HG02970 (cell line): ENCODE measurements at regions not wholly inside any gene's neighbourhood (a gene's known extent, or its start where the extent isn't known, plus 50 kb on each side); places are given as distances from the start of the nearest gene placed in this dataset.

ENCODE experiments used
- ATAC-seq: cut with Tn5 transposase; IDR thresholded peaks from one replicate; pipeline ENCODE4 v1.9.1; 2021; ENCODE audit warnings: mild to moderate bottlenecking, moderate library complexity, moderate number of reproducible peaks; ENCODE audit not compliant: unreplicated experiment, low FRiP score

DNA sequence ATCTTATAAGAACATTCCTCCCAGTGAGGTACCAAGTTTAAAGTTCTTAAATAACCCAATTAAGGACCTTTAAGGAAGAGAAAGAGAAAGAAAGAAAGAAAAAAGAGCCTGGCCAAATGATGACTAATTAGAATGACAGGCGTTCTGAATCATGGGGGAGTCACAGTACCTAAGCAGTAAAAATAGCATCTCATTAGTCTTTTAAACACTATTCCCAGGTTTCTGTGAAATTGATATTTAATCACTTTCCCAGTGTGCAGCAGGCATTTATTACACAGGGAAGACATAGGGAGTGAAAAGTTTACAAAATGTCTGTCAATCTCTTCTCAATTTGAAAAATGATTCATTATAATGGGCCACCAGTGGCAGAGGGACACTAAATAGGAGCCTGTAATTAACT is 251.4 kb upstream of the MANEA start:
- no peak for ATAC-seq

DNA sequence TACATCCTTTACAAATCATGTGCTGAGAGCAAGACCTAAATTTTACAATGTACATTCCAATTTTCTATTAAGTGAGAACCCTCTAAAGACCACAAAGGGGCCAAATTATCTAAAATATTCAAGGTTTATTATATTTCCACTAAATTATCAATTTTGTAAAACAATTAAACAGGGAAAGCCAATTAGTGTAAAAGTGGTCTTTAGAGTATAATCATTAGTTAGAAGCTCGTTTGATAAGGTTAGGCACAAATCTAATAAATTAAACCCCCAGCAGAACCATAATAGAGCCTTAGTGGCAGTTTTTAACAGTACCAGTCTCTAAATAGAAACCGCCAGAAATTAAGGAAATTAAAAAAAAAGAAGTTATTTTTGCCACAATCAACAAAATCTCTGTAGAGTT is 249.1 kb upstream of the MANEA start:
- no peak for ATAC-seq

DNA sequence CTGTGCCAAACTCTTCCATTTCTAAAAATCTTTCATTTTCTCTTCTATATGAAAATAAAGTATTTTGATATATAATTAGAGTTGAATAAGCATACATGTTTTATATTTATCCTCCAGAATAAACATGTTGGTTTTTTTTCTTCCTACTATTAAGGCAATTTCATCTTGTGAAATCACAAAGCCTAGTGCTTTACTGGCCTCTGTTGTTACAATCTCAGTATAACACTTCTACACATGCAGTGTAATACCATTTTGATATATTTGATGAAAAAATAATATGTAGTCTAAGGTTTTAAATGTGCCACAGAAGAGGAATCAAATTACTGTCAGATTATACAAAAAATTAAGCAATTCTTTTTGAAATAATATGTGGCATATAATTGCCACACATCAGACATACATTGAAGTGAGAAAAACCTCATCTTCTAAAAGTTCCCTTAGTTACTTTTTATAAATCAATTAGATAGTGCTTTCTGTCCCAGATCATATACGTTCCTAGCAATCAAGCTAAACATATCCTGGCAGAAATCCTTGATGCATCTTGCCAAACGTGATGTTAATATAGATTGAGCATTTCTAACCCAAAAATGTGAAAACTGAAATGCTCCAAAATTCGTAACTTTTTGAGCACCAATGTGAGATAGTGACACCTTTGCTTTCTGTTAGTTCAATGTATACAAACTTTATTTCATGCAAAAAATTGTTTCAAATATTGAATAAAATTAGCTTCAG is 225.1 kb upstream of the MANEA start:
- no peak for ATAC-seq

DNA sequence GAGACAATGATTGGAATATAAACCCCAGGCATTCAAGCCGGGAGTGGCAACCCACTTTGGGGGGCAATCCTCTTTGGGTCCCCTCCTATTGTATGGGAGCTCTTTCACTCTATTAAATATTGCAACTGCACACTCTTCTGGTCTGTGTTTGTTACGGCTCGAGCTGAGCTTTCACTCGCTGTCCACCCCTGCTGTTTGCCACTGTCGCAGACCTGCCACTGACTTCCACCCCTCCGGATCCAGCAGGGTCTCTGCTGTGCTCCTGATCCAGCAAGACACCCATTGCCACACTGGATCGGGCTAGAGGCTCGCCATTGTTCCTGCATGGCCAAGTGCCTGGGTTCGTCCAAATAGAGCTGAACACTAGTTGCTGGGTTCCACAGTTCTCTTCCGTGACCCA is 222.8 kb upstream of the MANEA start:
- no peak for ATAC-seq

DNA sequence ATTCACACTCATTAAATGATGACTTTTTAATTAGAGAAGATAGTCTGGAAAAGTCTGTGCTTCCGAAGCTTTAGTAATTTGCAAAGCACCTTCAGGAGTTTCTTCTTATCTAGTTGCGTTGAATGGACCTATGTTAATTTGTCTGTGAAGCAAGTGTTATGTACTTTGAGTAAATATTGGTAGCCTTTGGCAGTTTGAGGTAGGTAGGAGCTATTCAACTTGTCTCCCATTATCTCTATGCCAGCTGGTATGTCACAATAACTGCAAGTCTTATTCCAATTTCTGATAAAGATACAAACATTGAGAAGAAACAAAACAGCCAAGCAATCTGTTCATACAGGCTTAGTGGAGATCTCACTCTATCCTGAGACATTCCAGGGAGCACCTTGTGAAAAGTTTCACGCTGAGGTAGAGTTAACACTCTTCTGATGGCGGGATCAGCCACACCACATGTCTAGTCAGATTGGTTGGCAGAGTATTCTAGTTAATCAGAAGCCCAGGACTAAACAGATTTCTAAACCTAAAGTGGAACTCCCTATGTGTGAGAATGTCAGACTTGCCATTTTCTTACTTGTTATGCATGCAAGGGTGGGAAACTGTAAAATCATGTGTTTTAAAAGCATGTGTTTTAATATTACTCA is 219.8 kb upstream of the MANEA start:
- no peak for ATAC-seq

DNA sequence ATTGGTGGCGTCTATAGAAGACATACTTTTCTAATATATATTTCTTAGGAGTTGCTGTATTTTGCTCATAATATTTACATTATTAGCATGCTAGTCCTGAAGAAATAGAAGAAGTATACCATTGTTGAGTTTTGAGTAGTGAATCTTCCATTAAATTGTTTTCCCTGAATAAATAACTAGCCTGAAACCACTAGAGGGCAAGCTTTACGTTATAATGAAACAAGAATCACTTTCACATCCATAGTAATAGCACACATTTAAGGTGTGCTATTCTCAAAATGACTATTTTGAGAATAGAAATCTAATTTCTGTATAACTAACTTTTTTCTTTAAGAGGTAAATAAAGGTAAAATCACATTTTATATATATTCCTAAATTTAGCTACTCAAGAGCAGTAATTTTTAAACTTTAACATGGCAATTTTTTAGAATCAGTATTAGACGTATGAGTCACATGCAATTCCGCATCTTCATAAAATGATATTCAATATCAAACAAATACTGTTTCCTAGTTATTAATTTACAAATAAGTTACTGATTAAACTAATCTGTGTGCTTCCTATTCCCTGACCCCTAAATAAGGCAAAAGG is 213.2 kb upstream of the MANEA start:
- peak; percentile 92 for ATAC-seq

DNA sequence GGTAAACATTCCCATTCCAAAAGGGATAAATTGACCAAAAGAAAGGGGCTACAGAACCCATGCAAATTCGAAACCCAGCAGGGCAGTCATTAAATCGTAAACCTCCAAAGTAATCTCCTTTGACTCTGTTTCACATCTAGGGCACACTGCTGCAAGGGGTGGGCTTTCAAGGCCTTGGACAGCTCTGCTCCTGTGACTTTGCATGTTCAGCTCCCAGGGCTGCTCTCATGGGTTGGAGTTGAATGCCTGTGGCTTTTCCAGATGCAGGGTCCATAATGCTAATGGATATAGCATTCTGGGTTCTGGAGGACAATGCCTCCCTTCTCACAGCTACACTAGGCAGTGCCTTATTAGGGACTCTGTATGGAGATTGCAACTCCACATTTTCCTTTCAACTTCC is 211.9 kb upstream of the MANEA start:
- no peak for ATAC-seq

DNA sequence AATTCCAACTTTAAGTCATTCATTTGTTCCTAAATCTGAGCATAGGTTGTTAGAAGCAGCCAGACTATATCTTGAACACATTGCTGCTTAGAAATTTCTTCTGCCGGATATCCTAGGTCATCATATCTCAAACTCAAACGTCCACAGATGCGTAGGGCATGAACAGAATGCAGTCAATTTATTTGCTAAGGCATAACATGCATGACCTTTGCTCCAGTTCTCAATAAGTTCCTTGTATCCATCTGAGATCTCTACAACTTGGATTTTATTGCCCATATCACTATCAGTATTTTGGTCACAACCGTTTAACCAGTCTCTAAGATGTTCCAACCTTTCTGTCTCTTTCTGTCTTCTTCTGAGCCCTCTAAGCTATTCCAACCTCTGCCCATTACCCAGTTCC is 210.9 kb upstream of the MANEA start:
- ATAC-seq, result no peak

DNA sequence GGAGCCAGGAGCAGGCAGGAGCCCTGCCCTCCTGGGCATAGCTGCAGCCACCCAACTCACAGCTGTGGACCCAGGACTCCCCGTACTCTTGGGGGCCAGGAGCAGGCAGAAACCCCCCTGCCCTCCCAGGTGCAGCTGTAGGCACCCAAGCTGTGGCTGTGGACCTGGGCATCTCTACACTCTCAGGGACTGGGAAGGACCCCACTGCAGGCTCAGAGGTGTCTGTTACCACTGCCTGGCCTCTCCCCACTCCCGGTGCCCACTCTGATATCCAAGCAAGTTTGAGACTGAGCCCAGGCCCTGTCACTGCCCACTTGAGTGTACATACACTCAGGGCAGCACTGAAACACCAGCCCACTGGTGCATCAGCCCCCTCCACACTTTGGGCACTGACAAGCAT is 193.5 kb upstream of the MANEA start:
- no peak for ATAC-seq

DNA sequence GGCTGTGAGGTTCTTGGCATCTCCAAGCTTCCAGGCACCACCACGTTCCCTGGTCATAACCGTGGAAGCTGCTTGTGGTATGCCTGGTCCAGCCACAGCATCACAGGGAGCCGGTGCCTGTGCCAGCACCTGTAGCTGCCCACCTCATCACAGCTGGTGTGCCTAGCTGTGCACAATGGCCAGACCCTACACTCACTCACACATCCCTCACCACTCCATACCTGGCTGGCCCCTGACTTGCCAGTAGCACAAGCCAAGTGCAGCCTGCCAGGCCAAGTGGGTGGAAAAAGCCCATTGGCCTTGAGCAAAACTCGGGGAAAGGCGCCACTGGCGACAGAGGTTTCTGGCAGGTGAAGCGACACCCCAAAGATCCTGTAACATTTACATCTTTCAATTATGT is 192.3 kb upstream of the MANEA start:
- ATAC-seq, result no peak

DNA sequence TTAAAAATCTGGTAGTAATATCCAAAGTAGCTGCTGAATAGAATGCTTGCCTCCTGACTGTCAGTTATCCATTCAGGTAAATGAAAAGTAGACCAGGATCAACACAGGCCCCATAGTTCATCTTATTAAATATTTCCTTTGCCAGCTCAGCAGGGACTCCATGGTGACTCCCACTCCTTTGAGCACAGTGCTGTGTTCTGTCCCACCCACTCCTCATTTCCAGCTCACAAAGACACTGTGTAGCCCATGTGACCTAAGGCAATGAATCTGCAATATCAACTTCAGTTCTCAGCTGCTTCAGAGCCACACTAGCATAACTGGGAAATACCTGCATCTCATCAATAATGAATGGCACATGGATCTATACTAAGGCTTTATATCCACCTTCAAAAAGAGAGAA is 189.5 kb upstream of the MANEA start:
- ATAC-seq, result no peak

DNA sequence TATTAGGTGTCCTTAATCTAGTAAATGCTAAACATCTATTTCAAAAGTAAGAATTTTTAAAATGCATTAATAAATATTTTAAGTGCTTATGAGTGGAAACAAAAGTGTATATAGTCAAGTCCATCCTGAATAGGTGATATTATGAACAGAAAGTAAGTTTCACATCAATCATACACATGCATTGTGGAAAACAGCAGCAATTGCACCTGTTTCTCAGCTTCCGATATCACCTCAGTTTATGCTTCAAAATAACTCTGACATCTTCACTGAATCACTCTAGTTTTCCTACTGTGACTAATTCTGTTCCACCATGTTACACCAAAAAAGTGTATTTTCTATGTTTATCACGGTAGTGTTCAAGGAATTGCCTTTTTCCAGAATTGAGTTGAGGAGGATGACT is 172.6 kb upstream of the MANEA start:
- no peak for ATAC-seq

DNA sequence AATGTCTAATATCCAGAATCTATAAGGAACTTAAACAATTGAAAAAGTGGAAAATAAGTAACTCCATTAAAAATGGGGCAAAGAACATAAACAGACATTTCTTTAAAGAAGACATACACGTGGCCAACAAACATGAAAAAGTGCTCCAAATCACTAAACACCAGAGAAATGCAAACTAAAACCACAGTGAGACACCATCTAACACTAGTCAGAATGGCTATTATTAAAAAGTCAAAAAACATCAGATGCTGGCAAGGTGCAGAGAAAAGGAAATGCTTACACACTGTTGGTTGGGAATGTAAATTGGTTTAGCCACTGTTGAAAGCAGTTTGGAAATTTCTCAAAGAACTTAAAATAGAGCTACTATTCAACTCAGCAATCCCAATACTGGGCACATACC is 169.2 kb upstream of the MANEA start:
- no peak for ATAC-seq

DNA sequence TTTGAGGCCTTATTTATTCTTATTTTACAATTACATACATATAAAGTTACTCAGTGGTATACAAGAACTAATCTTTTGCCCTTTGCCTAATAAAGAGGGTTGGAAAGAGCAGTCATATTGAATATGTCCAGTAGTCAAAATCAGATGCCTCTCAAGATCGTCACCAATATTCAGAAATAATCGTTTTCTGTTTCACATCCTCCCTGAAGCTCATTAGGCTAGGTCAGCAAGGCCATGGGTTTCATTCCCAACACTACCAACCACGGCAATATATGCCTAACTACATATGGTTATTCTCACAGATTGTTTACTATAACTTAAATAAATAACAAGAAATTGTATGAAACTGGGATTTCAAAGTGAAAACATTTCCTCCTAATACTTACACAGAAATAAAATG is 167.2 kb upstream of the MANEA start:
- no peak for ATAC-seq

DNA sequence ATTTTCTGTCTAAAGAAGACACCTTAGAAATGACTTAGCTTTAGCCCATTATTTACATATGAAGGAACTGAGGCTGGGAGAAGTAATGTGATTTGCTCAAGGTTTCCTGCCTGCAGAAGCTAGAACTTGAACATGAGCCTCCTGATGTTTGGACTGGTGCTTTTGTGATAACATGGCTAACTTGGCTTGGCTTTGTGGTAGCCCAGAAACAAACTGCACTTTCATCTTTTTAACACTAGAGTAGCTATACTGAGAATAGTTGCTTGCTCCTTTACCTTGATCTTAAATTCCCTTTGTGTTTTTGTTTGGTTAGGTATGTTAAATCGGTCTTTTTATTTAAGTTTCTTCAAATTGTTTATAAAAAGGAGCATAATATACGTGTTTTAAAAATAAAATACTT is 163.5 kb upstream of the MANEA start:
- no peak for ATAC-seq

DNA sequence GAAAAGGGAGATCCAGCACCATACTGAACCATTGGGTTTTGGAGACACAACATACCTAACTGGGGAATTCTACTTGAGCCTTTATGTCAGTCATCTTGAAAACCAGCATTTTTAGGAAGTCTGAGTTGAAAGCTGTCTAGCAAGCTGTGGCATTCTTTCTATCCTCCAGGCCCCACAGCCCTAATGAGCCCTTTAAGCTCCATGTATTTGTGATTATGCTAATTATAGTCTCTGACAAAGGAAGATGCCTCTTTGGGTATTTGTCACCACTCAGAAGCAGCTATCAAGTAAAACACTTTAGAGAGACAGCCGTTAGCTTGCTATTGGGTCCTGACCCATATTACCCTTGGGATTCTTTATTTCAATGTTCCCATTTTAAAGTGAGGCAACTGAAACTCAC is 159.5 kb upstream of the MANEA start:
- no peak for ATAC-seq

DNA sequence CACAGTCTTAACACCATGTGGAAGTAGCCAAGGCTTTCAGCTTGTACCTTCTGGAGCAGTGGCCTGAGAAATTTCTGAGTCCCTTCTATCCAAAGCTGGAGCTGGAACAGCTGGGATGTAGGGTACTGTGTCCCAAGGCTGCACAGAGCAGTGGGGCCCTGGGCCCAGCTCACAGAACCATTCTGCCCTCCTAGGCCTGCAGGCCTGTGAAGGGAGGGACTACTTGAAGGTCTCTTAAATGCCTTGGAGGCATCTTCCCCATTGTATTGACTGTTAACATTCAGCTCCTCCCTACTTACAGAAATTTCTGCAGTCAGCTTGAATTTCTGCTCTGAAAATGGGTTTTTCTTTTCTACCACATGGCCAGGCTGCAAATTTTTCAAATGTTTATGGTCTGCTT is 156.5 kb upstream of the MANEA start:
- no peak for ATAC-seq

DNA sequence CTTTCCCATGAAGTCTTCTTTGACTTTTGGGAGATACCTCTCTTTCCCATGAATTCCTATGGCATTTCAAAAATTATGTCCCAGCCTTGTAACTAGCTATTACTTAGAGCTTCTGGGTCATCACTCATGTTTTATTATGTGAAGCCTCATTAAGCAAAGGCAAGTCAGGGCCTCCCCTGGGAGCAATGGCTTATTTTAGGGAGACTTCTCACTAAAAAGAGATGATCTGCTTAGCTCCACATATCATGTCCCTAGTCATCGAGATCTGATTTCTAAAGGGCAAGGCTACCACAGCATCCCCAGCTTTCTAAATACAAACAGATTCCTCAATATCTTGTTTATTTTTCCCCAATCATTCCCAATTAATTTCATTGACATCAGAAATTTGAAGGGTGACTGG is 154.0 kb upstream of the MANEA start:
- no peak for ATAC-seq

DNA sequence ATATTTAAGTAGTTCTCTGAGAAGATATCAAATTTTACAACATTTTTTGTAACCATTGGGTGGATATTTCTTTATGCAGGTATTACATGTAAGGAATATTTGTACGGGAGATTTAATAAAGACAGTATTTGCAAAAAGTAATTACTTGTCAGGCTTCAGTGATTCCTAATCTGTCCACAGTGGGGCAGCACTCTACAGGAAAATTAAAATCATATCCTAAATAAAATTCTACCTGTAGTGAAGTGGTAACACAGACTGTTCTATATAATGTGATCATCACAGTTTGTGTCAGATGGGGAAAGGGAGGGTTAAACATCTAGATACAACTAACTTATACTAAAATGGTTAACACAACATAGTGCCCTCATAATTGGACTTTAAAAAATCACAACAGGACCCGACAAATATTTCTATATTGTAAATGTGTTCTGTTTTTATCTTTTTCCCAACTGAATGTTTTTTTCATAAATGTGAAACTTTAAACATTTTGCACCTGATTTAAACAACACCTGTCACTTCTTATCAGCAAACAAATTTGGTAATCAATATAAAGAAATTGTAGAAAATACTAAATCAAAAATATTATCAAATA is 145.6 kb upstream of the MANEA start:
- no peak for ATAC-seq

DNA sequence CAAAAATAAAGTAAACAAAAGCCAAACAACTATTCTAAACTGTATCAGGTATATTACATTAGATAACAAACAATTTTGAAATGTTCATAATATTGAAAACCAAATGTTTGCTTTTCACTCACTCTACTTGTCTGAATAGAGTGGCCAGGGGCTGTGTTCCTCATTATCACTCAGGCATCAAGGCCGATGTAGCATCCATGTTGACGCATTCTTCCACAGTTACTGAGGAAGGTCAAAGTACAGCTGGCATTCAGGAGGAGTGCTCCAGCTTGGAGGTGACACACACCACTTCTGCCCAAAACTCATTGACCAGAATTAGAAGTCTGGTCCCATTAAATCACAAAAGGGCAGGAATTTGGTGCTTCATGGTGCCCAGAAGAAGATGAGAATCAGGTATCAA is 137.6 kb upstream of the MANEA start:
- ATAC-seq, result no peak

DNA sequence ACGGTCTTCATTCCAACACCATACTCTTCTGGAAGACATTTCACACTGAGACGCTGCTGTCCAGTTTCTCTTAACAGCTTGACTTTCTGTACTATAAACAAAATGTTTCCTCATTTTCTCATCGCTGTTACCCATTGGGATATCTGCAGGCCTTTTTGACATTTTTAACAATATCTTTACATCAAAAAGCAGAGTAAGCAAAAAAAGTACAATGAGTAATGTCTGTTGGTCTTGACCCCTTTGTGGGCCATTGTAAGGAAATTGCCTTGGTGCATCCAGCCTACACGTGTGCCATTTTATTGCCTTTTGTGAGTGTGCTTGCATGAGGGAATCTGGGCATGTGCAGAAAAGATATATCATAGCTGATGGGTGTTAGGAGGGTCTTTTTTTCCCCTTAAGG is 129.1 kb upstream of the MANEA start:
- no peak for ATAC-seq

DNA sequence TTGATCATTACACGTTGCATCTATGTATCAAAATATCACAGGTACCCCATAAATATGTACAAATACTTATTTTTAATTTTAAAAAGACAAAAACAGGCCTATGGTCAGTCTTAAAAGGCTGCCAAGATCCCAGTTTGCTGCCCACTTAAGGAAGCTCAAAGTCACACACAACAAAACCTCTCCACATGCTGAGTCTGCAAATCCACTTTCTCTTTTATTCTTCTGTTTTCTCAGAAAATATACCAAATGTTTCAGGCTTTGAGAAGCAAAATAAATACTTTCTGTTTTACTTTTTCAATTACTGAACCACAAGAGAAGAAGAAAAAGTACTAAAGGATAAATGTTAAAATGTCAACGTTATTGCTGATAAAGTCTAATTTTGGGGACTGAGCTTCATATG is 107.8 kb upstream of the MANEA start:
- ATAC-seq, result no peak
